ENCODE measurements at regions not wholly inside any gene's neighbourhood (a gene's known extent, or its start where the extent isn't known, plus 50 kb on each side); places are given as distances from the start of the nearest gene placed in this dataset.

DNA sequence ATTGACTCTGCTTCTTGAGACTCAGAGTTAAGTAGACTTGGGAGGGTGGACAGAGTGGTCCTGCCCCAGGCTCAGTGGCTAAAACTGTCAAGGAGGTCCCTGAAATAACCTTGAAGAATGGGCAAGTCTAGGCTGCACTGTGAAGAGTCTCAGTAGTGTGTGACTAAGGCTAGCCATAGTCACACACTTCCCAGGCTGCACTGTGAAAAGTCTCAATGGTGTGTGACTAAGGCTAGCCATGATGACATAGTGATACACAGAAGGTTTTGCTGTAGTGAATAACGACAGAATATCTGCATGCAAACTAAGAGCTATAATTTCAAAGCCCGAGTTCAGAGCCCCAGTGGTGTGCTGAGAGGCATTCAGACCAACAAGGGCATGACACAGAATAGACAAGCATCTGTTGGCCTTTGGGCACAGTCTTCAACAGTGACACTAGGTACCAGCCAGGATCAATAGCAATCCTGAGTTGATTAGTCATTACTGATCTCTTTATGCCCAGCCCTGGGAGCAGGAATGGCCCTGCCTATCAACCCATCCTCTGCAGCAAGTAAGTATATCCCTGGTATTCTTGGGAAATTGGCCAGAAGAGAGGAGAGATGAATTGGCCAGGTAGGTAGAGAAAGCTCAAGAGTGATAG is 72.4 kb upstream of the BBX start:
- DNase-seq (ENCODE audit: low spot score): no peak
- TF ChIP-seq ATF3 (IDR thresholded peaks at IDR 0.05) (no peak), TAF1 (conservative IDR thresholded peaks at IDR 0.05) (no peak), RAD21 (IDR thresholded peaks at IDR 0.05) (no peak), FOXA1 (IDR thresholded peaks at IDR 0.05) (no peak), SP1 (IDR thresholded peaks at IDR 0.05) (no peak), FOXA2 (IDR thresholded peaks at IDR 0.05) (no peak), ZBTB33 (IDR thresholded peaks at IDR 0.05) (no peak), RXRA (IDR thresholded peaks at IDR 0.05) (no peak), CTCF (IDR thresholded peaks at IDR 0.05; ENCODE audit: low read depth, low read length, missing input control) (no peak), NR2F2 (IDR thresholded peaks at IDR 0.05) (no peak), YY1 (IDR thresholded peaks at IDR 0.05) (no peak), JUND (IDR thresholded peaks at IDR 0.05) (no peak), HNF4A (conservative IDR thresholded peaks at IDR 0.05) (no peak)
- TF ChIP-seq, protein P1, sequence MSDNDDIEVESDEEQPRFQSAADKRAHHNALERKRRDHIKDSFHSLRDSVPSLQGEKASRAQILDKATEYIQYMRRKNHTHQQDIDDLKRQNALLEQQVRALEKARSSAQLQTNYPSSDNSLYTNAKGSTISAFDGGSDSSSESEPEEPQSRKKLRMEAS (IDR thresholded peaks at IDR 0.05): no peak
- Histone ChIP-seq H3K9ac (ENCODE audit: low read depth in 1 of 2, low read length in 2 of 2) (no peak overlapping the region), H3K4me3 (ENCODE audit: low read depth in 1 of 3, low read length in 3 of 3) (no peak overlapping the region), H3K9me3 (ENCODE audit: control insufficient read depth in 4 of 4, low read length in 3 of 4) (peaks cover 0 to 2% (median 0%) of the 10 kb centered on the region in 4 donors), H3K36me3 (ENCODE audit: control insufficient read depth in 4 of 4, insufficient read depth in 3 of 4, low read depth in 1 of 4, low read length in 3 of 4) (no peaks in the 10 kb centered on the region), H3K4me1 (ENCODE audit: control insufficient read depth in 4 of 4, insufficient read depth in 4 of 4, low read length in 3 of 4) (no peaks in the 10 kb centered on the region), H3K27me3 (ENCODE audit: control insufficient read depth in 4 of 4, insufficient read depth in 4 of 4, low read length in 3 of 4) (no peaks in the 10 kb centered on the region), H3K27ac (ENCODE audit: low read depth in 1 of 2, low read length in 2 of 2) (no peak overlapping the region)
- WGBS: 74% methylated on average over 2 of the region's 2 CpGs

DNA sequence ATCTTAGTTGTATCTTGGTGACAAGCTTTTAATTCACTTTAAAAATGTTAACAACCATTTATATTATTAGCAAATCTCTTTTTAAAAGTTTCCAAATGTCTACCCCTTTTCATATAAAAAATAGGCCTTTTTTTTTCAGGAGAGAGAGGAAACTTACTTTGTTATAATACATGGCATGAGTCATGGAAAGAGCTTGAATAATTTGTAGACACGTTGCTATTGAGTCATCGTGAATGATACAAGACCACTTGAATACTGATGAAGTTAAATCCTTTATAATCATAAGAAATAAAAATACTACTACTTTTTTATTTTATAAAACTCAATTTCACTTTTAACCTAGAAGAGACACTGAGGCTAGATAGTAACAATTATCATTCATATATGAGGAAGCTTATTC is 70.3 kb upstream of the BBX start:
- Histone ChIP-seq H3K36me3 (ENCODE audit: control insufficient read depth in 4 of 4, insufficient read depth in 3 of 4, low read depth in 1 of 4, low read length in 3 of 4) (no peaks in the 10 kb centered on the region), H3K4me3 (ENCODE audit: low read depth in 1 of 3, low read length in 3 of 3) (no peak overlapping the region), H3K27ac (ENCODE audit: low read depth in 1 of 2, low read length in 2 of 2) (no peak overlapping the region), H3K27me3 (ENCODE audit: control insufficient read depth in 4 of 4, insufficient read depth in 4 of 4, low read length in 3 of 4) (no peaks in the 10 kb centered on the region), H3K9ac (ENCODE audit: low read depth in 1 of 2, low read length in 2 of 2) (no peak overlapping the region), H3K4me1 (ENCODE audit: control insufficient read depth in 4 of 4, insufficient read depth in 4 of 4, low read length in 3 of 4) (no peaks in the 10 kb centered on the region), H3K9me3 (ENCODE audit: control insufficient read depth in 4 of 4, low read length in 3 of 4) (peaks cover 0 to 2% (median 0%) of the 10 kb centered on the region in 4 donors)
- 91% methylated on average over 2 of the region's 2 CpGs for WGBS
- DNase-seq (ENCODE audit: low spot score): no peak
- TF ChIP-seq ATF3 (IDR thresholded peaks at IDR 0.05) (no peak), CTCF (IDR thresholded peaks at IDR 0.05; ENCODE audit: low read depth, low read length, missing input control) (no peak)
